SK-MEL-5 (cell line): ENCODE measurements at regions not wholly inside any gene's neighbourhood (a gene's known extent, or its start where the extent isn't known, plus 50 kb on each side); places are given as distances from the start of the nearest gene placed in this dataset.
A peak's percentile ranks its signal among the peaks of the same experiment; 100 is the strongest.

Experiments used
- DNase-seq: peaks from one replicate; pipeline ENCODE4 v3.0.0-alpha.2; 2016; ENCODE audit warnings: low read depth, low spot score
- in situ Hi-C: cut with HindIII; loops from 2 replicates; pipeline ENCODE4 v1.10.0; 2016; ENCODE audit warnings: low sequenced_read_pairs, high pct_unique_total_duplicates, low pct_unique_long_range_greater_than_20kb

DNA sequence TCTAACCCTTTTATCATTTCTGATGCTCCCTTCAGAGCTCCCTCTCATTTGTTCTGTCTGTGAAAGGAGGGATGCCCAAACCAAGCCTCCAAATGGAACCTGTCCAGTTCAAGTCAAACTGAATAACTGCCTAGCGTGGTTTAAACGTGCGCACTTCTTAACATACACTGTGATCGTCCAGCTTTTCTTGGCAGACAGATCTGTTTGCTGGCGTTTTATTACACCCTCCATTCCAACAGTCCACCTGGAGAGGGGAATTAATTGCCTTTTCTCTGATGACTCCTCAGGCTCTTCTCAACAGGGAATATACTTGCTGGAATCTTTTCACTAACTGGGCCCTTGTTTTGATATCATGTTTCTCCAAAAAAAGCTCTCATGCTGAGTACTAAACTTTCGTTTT is 379.2 kb upstream of the POU3F3 start:
- no peak for DNase-seq
- in situ Hi-C loops: no loop called here

- in situ Hi-C loops: no loop called here
- no peak for DNase-seq
These were observed 377.8 kb upstream of the POU3F3 start for GRCh38 chr2:104476075-104476474.

DNA sequence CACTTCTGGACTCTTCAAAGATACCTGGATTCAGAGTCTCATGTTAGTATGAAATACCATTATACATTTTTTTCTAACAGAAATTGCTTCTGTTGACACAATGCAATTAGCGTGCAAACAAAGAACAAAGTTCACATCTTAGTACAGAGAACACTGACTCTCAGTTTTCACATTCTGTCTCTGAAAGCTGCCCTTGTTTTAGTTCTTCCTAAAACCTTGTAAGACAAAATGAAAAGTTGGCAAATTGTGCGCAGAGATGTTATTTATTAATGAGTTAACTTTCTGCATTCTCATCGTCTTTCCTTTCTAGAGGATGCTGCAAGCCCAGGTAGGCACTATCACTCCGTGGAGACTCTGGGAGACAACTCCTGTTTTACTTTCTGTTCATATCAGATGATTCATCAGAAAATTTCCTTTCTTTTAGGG is 377.3 kb upstream of the POU3F3 start:
- DNase-seq: peak; percentile 49
- in situ Hi-C loops: no loop called here

DNA sequence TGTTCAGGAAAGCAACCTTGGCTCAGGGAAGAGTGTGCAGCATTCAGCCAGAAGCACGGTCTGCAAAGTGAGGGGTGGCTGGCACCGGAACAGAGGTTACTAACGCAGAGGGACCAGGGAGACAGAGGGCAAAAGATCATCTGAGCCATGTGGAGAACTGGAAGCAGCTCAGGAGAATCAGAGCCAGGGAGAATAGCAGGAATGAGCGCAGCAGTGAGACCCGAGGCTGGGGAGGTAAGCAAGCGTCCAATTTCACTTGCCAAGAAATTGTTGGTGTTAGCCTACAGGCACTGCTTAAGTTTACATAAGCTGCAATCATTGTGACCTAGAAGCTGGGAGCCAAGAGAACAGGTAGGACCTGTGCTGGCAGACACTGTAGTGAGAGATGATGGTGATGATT is 372.6 kb upstream of the POU3F3 start:
- in situ Hi-C loops: no loop called here
- DNase-seq: no peak

DNA sequence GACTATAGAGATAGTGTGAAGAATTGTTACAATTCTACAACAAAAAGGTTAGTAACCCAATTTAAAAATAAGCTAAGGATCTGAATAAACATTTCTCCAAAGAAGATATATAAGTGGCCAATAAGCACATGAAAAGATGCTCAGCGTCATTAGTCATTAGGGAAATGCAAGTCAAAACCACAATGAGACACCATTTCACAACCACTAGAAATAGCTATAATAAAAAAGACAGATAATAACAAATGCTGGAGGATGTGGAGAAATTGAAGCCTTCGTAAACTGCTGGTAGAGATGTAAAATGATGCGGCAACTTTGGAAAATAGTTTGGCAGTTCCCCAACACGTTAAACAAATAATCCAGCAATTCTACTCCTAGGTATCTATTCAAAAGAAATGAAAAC is 366.5 kb upstream of the POU3F3 start:
- in situ Hi-C loops: no loop called here
- no peak for DNase-seq

- no peak for DNase-seq
- in situ Hi-C loops: no loop called here
These were observed 360.2 kb upstream of the POU3F3 start for GRCh38 chr2:104493698-104494097.

GRCh38 chr2:104501342-104501741 is 352.6 kb upstream of the POU3F3 start:
- in situ Hi-C loops: no loop called here
- DNase-seq: no peak

- in situ Hi-C loops: no loop called here
- no peak for DNase-seq
These were observed 352.0 kb upstream of the POU3F3 start for GRCh38 chr2:104501929-104502328.

DNA sequence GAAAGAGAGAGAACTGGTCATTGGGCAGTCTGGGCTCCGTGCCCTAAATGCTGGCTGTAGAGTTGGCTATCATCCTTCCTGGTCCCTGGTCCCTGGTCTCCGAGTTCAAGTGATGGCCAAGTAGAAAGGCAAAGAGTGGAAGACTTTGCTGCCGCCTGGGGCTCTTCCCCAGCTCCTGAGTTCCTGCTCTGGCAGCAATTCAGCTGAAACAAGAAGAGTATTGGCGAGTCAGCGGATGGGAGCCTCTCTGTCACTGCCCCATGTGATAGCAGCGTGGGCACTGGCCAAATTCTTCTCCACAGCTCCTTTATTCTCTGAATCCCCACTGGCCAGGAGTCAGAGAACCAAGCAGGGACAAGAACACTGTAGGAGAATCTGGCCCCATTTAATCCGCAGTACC is 351.0 kb upstream of the POU3F3 start:
- in situ Hi-C loops: no loop called here
- peak; percentile 95 for DNase-seq

GRCh38 chr2:104504331-104505073 is 349.4 kb upstream of the POU3F3 start:
- no peak for DNase-seq
- in situ Hi-C loops: no loop called here

GRCh38 chr2:104518256-104518655 is 335.7 kb upstream of the POU3F3 start:
- in situ Hi-C loops: no loop called here

DNA sequence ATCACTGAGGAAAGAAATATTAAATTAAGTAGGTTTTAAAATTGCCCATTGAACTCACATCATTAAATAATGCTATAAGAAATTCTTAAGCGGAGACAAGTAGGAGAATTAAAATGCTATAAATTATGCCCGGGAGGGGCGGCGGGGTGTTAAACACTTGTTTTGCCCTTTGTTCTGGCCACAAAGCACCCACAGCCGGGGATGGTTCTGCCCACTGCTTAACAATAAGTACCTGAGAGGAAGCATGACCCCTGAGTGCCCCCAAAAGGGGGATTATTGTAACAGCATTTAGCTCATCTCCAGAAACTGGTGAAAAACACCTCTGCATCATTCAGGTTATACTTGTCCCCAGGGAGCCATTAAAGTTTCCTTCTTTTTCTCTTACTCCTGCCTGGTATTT is 332.7 kb upstream of the POU3F3 start:
- in situ Hi-C loops: no loop called here
- peak; percentile 45 for DNase-seq

More at GRCh38 chr2:104518256-104518655, 335.7 kb upstream of the POU3F3 start:
- peak; percentile 72 for DNase-seq

DNA sequence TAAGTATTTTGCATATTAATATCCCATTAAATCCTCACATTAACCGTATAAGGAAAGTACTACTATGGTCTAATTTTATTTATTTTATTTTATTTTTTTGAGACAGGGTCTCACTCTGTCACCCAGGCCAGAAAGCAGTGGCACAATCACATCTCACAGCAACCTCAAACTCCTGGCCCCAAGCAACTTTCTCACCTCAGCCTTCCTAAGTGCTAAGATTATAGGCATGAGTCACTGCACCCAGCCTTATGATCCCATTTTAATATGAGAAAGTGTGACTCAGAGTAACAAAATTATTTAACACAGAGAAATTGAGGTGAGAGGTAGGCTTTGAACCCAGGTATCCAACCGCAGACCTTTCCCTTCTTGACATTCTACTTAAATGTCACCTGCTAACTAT is 330.0 kb upstream of the POU3F3 start:
- no peak for DNase-seq
- in situ Hi-C loops: no loop called here

DNA sequence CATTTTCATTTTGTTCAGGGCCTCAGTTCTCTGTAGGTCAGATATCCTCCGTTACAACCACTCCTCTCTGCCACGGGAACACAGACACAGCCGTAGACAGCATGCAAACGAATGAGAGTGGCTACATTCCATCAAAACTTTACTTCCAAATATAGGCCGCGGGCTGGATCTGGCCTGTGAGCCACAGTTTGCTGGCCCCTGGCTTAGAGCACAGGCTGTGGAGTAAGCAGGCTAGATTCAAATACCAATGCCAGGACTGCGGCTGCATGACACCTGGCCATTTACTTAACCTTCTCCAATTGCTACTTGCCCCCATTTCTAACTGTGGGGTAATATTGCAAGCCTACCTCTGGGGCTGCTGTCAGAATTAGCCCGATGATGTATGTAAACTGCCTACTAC is 325.8 kb upstream of the POU3F3 start:
- in situ Hi-C loops: no loop called here
- no peak for DNase-seq

- in situ Hi-C loops: no loop called here
- DNase-seq: no peak
These were observed 322.8 kb upstream of the POU3F3 start for GRCh38 chr2:104531122-104531521.

DNA sequence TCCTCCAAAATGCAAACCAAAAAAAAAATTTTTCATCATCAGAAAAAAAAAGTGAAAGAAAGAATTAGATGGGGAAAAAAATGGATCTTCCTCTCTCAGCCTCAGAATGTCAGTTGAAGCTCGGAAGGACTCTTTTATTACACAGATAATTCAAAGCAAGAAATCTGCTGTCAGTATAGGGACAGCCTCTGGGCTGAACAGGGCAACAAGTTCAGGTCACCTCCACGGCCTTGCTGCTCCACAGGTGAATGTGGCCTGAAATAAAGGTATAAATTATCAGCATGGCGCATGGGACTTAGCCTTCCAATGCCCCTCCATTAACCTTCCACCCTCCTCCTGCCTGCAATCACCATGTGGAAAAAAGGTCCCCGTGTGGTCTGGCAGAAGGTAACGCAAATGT is 316.8 kb upstream of the POU3F3 start:
- in situ Hi-C loops: no loop called here
- no peak for DNase-seq

DNA sequence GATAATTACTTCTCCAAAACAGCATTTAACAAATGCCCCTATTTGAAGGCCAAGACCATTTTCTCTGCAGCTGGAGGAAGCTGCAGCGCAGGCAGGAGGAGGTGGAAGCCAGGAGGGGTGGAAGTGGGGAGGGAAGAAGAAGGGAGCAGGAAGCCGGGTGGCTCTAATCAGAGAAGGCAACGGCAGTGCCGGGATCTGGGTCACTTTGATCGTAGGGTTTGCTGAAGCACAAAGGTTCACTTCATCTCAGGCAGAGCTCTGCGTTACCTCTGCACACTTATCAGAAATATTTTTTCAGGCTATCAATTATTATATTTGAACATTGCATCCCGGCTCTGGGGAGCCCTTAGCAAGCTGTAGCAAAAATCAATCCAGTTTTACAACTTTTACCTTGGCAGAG is 315.8 kb upstream of the POU3F3 start:
- DNase-seq: no peak
- in situ Hi-C loops: no loop called here

- no peak for DNase-seq
- in situ Hi-C loops: no loop called here
These were observed 314.3 kb upstream of the POU3F3 start for GRCh38 chr2:104539649-104540048.

DNA sequence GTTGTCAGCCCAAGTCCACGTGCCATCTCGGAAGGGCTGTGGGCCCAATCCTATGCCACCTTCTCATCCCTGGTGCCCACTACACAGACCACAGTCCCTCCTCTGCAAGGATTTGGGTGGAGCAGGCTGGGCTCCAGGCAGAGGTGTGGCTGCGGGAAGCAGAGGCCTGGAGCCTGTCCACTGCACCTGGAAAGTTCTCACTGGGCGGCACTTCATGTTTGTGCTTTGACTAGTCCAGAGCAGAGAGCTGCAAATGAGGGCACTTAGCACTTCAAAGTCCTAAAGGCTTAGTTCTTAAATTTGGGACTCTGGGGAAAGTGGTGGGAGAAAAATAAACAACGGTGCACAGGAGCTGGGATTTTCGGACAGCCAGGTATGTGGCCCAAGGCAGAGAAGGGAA is 308.9 kb upstream of the POU3F3 start:
- in situ Hi-C loops: no loop called here
- DNase-seq: no peak

DNA sequence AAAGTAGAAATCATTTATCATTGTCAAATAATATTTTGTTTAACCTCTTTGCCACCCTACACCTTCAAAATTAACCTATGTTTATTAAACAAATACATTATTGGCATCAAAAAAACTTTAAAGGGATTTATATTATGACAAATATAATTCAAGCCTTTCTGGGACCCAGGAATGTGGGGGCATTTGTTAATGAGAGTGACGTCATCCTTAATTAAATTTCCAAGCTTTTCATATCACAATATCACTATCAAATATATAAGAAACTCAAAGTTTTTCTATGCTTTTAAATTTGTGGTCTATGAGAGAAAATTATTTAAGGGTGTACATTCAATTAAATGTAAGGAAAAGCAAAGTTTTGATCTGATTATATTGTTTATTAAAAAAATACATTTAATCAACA is 307.4 kb upstream of the POU3F3 start:
- DNase-seq: no peak
- in situ Hi-C loops: no loop called here
